NCI-H345 (cell line): ENCODE measurements at regions not wholly inside any gene's neighbourhood (a gene's known extent, or its start where the extent isn't known, plus 50 kb on each side); places are given as distances from the start of the nearest gene placed in this dataset.

Source experiments
- DNase-seq: peaks from one replicate; lab custom pipeline; 2025; lab: John Stamatoyannopoulos, UW

GRCh38 chr2:16134436-16135165 lies 194.3 kb downstream of the MYCN start:
- no peak for DNase-seq

- no peak for DNase-seq
Measured at GRCh38 chr2:16130906-16131400, 190.6 kb downstream of the MYCN start.

GRCh38 chr2:16130541-16130880 lies 190.2 kb downstream of the MYCN start:
- DNase-seq: no peak

- no peak for DNase-seq
Measured at GRCh38 chr2:16129716-16130540, 189.6 kb downstream of the MYCN start.

GRCh38 chr2:16128746-16129610 lies 188.6 kb downstream of the MYCN start:
- no peak for DNase-seq

- no peak for DNase-seq
Measured at GRCh38 chr2:16127958-16128357, 187.6 kb downstream of the MYCN start.

- DNase-seq: no peak
Measured at GRCh38 chr2:16127276-16127940, 187.1 kb downstream of the MYCN start.

- DNase-seq: no peak
Measured at GRCh38 chr2:16126517-16127275, 186.3 kb downstream of the MYCN start.

- DNase-seq: no peak
Measured at GRCh38 chr2:16125614-16126516, 185.5 kb downstream of the MYCN start.

- no peak for DNase-seq
Measured at GRCh38 chr2:16124881-16125613, 184.7 kb downstream of the MYCN start.

GRCh38 chr2:16123856-16124780 lies 183.8 kb downstream of the MYCN start:
- DNase-seq: no peak

GRCh38 chr2:16123421-16123820 lies 183.1 kb downstream of the MYCN start:
- DNase-seq: no peak

GRCh38 chr2:16122556-16122955 lies 182.2 kb downstream of the MYCN start:
- no peak for DNase-seq

GRCh38 chr2:16121986-16122390 lies 181.6 kb downstream of the MYCN start:
- DNase-seq: no peak

- no peak for DNase-seq
Measured at GRCh38 chr2:16121231-16121985, 181.1 kb downstream of the MYCN start.

- no peak for DNase-seq
Measured at GRCh38 chr2:16120591-16121180, 180.3 kb downstream of the MYCN start.

- no peak for DNase-seq
Measured at GRCh38 chr2:16119741-16120140, 179.4 kb downstream of the MYCN start.
